ENCODE measurements at regions not wholly inside any gene's neighbourhood (a gene's known extent, or its start where the extent isn't known, plus 50 kb on each side); places are given as distances from the start of the nearest gene placed in this dataset.

- no peaks in the 10 kb centered on the region for H3K4me1 ChIP-seq (ENCODE audit: control insufficient read depth, insufficient read depth, low read length)
- H3K27ac ChIP-seq (ENCODE audit: extremely low read depth, low read depth, low read length), result no peak overlapping the region
- ChIA-PET CTCF (no interaction called here), POLR2A (no interaction called here)
- no peaks in the 10 kb centered on the region; the same call in none of the 2 replicates for H3K9me3 ChIP-seq (ENCODE audit: control insufficient read depth, insufficient read depth, low read depth, low read length)
- TF ChIP-seq ZNF26 (tag by site-specific recombination; IDR thresholded peaks at IDR 0.05) (no peak), SP3 (tag by site-specific recombination; IDR thresholded peaks at IDR 0.05) (no peak), INSM2 (tag by site-specific recombination; IDR thresholded peaks at IDR 0.05) (no peak), SALL2 (tag by site-specific recombination; IDR thresholded peaks at IDR 0.05; ENCODE audit: borderline replicate concordance) (no peak), ZNF585B (tag by site-specific recombination; IDR thresholded peaks at IDR 0.05) (no peak), ZNF513 (tag by site-specific recombination; IDR thresholded peaks at IDR 0.05) (no peak), MEIS1 (CRISPR knock-in tag; IDR thresholded peaks at IDR 0.05; ENCODE audit: borderline replicate concordance) (no peak), PRDM10 (tag by site-specific recombination; IDR thresholded peaks at IDR 0.05) (no peak), HIC1 (tag by site-specific recombination; IDR thresholded peaks at IDR 0.05) (no peak)
- H3K4me3 ChIP-seq (ENCODE audit: low read depth, low read length), result no peak overlapping the region
- H3K36me3 ChIP-seq (ENCODE audit: control insufficient read depth in 2 of 2, insufficient read depth in 1 of 2, low read length in 2 of 2), result no peaks in the 10 kb centered on the region
Observed at GRCh38 chr20:60097285-60097684, 139.1 kb downstream of the CDH26 start.

GRCh38 chr20:60100780-60101179 is 142.6 kb downstream of the CDH26 start:
- Histone ChIP-seq H3K27ac (ENCODE audit: extremely low read depth, low read depth, low read length) (no peak overlapping the region), H3K36me3 (ENCODE audit: control insufficient read depth in 2 of 2, insufficient read depth in 1 of 2, low read length in 2 of 2) (no peaks in the 10 kb centered on the region), H3K4me3 (ENCODE audit: low read depth, low read length) (no peak overlapping the region), H3K9me3 (ENCODE audit: control insufficient read depth, insufficient read depth, low read depth, low read length) (no peaks in the 10 kb centered on the region; the same call in 1 of the 2 replicates), H3K4me1 (ENCODE audit: control insufficient read depth, insufficient read depth, low read length) (no peaks in the 10 kb centered on the region)
- TF ChIP-seq PRDM4 (tag by site-specific recombination; IDR thresholded peaks at IDR 0.05) (no peak), ZNF398 (tag by site-specific recombination; IDR thresholded peaks at IDR 0.05) (no peak), ZIC2 (tag by site-specific recombination; IDR thresholded peaks at IDR 0.05) (no peak), HOXD13 (CRISPR knock-in tag; IDR thresholded peaks at IDR 0.05; ENCODE audit: borderline replicate concordance) (no peak), KLF1 (tag by site-specific recombination; IDR thresholded peaks at IDR 0.05) (no peak), ZSCAN16 (tag by site-specific recombination; IDR thresholded peaks at IDR 0.05) (no peak), ZNF623 (tag by site-specific recombination; IDR thresholded peaks at IDR 0.05) (no peak)
- CTCF ChIA-PET, result interaction anchor here (0.7 kb wide), 1 partner anchor 169 kb away, joined by 3 read pairs; no protein-coding TSS in a partner anchor
- POLR2A ChIA-PET, result no interaction called here

All from HEK293 (cell line).